CD4-positive, alpha-beta T cell treated with Interleukin-15 for 1 hour (primary cell): ENCODE measurements at regions not wholly inside any gene's neighbourhood (a gene's known extent, or its start where the extent isn't known, plus 50 kb on each side); places are given as distances from the start of the nearest gene placed in this dataset.

ENCODE experiments used
- DNase-seq: peaks from one replicate; pipeline ENCODE4 v3.0.0-alpha.2; 2020

DNA sequence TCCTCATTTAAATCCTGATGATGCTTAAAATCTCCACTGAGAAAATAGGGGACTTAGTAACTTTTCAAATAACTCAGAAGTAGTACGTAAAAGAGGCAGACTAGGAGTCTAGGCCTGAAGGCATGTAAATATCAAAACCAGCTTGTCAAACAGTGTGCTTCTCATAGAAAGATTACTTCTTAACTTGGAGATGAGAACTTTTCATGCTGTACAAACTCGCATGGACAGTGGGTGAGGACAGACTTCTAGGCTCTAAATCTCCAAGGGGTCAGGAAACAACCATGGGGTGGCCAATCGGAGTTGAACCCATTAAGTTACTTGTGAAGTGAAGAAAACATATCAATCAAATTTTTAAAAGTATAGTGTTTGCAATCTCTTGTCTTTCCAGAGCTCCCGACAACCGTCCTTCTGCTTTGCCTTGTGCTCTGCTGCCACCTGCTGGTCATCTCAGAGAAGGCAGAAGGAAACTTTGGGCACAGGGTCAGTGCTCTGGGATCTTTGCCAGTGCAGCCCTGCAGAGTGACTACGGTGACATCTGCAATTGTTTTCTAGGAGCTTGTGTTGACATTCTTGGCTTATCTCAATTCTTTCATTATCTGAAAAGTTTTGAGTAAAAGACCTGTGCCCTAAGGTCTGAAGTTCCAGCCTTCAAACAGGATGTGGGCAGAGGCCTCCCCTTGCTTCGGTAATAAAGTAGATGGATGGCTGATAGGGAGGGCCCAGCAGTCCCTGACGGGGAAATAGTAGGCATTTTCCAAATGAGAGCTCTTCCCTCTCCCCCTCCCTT, 105.1 kb upstream of the PDE4B start:
- DNase-seq, result peak; percentile 66

DNA sequence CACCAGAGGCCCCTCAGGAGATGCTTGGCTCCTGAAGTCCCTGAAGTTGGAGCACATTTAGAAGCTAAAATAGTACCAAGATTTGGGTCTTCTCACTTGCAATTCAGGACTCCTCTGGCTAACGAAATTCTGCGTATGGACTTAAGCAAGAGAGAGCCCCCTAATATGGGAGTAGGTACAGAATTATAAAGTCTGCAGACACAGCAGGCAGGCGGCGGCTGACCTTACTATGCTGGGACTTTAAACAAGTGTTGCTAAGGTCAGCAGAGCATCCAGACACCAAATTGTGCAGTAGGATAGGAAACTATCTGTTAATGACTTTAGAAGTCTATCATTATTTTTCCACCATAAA, 104.5 kb upstream of the PDE4B start:
- no peak for DNase-seq

DNA sequence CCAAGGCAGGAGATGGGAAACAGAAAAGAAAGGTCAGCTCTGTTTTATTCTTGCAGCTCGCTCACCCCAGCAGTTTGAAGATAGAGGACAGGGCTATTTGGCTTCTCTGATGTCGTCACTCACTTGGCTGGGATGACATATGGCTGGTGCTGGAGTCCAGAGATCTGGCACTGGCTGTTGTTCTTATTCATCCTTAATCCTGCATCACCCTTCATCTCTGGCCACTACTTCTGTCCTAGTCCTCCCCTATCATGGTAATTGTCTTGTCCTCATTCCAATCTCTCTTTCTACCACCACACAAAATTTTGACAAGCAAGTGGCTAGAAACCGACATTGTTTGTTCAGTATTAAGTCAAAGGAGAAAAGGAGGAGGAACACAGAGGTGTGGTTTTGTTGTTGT, 103.8 kb upstream of the PDE4B start:
- no peak for DNase-seq

DNA sequence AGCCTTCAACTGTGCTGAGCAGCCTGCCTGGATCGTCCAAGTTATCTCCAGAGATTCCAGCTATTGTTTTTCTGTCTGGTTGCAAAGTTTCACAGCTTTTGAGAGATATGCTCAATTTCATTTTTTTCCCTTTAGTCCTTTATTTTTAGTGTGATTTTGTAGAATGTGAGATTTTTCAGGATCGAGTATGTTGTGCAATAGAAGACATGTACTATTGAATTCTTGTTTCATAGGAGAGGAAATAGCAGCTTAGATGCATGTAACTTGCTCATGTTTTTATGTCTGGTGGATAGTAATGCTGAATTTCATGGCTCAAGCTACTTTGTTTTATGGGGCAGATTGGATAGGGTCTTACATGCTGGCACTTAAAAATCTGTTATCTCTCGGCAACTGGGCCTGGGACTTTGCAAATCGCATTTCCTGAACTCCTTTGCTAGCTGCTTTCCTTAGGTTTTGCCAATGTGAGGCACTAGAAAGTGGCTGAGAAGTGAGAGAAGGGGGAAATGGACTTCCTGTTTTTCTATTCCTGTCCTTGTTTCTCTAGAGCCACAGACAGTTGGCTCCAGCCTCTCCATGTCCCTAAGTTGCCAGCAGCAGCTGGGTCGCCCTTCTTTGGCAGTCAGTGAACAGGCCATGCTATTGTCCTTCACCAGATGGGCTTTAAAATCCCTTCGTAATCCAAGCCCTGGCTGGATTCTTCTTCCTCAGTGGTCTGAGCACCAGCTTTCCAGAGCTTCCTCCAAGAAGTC, 101.4 kb upstream of the PDE4B start:
- DNase-seq, result no peak

DNA sequence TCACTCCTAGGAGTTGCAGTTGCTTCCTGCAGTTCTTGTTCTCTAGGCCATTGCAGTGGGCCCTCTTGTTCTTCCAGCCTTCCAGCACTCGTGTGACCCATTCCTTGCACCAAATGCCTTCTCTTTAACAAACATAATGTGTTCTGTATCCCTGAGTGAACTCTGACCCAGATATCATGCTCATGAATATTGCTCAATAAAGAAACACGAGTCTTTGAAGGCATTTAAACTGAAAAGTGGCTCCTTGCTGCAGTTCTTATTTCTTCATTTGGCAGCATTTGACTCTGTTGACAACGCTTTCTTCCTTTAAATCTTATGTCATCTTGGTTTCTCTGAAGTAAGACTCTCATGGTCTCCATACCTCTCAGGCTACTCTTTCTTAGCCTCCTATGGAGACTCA, 100.7 kb upstream of the PDE4B start:
- DNase-seq, result no peak

DNA sequence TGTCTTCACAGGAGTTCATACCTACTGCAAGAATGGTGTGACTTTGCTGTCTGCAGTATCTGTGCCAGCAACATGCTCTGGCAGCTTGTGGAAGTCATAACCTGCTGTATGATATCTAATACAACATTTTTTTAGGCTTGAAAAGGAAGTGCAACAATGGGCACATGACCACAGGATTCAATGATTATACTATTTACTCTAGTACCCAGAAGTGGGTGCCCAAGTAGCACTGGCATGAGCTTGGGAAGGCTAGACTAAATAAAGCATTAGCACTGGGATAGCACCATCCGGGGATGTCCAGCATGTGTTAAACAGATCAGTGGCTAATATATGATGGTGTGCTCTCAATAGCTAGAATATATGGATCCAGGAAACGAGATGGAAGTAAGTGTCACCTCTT, 98.6 kb upstream of the PDE4B start:
- DNase-seq, result no peak

DNA sequence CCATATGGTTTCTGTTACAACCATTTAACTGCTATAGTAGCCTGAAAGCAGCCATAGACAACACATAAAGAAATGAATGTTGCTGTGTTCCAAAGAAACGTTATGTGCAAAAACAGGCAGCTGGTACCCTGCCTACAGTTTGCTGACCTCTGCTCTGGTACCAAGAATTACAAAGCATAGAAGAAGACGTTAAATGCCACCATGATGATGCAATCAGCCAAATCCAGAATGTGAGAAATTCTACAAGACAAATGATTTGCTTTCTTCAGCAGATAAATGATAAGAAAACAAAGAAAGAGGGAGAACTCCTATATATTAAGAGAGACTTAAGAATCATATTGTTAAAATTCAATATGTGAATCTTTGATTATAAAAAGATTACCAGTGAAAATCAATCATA, 97.8 kb upstream of the PDE4B start:
- DNase-seq, result no peak

DNA sequence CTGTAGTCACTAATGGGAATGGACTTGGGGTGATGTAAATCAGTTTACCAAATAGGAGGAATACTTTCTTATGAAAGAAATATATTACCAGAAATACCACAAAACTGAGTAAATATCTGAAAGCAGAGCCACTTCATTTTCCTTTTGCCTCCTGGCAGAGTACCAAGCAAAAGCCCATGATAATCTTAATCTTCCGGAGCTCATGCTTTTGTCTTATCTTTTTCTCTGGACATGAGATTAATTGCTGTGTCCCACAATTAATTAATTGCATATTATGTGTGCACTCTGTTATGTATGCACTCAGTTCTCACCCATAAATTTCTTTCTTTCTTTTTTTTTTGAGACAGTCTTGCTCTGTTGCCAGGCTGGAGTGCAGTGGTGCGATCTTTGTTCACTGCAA, 94.1 kb upstream of the PDE4B start:
- DNase-seq, result no peak

DNA sequence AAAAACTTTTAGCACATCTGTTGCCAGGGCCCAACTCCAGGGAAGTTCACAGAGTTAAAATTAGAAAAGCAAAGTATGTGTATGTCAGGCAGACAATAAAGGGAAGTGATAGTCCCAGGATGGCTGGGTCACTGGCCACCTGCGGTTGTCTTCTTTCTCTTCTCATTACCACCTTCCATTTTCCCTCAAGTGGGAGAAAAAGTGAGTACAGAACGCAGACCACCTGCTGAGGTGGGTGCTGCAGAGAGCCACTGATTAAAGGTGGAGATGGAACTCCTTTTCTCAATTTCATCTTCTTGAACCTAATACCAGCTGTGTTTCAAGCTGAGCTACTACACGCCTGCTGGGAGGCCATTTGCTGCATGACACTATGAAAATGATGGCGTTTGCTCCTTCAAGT, 88.8 kb upstream of the PDE4B start:
- no peak for DNase-seq

DNA sequence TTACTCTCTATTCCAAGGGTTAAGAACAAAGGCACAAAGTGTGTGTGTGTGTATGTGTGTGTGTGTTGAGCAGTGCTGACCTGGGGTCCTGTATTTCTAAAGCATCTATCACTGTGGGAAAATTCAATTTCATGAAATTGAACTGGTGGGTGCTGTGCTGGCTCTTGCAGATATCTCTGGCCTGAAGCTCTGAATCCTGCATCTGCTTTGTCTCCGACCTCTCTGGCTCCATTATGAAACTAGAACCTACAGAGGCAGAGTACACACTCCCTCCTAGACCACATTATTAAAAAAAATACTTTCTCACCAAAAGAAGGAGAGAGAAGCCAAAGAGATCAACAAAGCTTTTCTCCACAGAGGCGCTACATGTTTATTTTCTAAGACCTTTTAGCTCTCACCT, 88.4 kb upstream of the PDE4B start:
- DNase-seq, result no peak

DNA sequence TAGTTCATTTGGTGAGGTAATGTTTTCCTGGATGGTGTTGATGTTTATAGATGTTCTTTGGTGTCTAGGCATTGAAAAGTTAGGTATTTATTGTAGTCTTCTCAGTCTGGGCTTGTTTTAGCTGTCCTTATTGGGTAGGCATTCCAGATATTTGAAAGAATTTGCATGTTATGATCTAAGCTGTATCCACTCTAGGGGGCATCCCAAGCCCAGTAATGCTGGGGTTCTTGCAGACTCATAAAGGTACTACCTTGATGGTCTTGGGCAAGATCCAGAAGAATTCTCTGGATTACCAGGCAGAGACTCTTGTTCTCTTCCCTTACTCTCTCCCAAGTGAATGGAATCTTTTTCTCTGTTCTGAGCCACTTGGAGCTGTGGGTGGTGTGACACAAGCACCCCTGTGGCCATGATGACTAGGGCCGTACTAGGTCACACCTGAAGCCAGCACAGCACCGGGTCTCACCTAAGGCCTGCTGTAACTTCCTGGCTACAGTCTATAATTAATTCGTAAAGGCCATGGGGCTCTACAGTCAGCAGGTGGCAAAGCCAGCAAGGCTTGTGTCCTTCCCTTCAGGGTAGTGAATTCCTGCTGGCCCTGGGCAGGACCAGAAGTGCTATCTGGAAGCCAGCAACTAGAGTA, 74.8 kb upstream of the PDE4B start:
- DNase-seq, result no peak

DNA sequence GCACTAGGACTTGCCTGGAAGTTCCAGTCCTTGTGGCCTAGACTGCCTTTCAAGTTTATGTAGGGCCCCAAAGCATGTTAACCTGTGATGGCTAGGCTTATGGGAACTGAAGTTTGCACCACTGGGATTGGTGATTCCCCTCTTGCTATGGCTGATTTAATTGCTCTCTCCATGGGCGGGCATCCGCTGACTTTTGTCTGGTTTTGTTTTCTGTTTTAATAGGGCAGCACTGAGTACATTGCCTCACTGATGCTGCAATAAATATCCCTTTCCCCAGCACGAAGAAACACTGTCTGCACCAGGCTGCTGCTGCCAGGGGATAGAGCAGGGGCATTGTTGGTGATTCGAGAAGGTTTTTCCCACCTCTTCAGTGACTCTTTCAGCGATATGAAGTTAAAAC, 73.3 kb upstream of the PDE4B start:
- DNase-seq, result no peak

DNA sequence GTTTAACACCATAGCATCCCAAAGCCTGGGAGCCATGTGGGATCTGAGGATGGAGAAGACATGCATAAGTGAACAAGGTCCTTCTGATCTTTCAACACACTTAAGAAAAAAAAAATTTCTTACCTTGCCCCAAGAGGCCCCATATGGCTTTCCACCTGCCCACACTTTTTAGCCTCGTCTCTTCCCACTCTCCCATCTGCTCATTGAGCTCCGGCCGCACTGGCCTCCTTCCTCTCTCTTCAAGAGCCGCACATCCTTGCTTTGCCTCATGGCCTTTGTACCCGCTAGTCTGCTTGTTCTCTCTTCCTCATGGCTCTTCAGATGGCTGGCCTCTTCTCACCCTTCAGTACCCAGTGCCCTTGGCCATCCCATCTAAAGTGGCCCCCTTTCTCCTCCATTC, 70.2 kb upstream of the PDE4B start:
- DNase-seq, result no peak

DNA sequence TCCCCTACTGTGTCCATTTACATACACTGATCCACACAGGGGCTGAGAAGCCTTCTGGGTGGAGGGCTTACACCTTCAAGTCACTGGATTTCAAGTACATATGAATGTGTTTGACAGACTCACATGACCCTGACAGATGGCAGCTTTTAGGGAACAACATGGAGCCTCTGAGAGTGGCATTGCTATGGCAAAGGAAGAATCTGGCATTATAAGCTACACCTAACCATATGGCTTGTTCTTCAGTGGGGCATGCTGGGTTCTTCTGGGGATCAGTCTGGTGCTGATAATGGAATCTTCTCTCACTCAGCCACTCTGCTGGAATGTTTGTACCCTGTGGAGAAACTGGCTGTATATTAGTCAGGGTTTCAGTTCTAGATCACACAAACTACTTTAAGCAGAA, 68.5 kb upstream of the PDE4B start:
- DNase-seq, result no peak

DNA sequence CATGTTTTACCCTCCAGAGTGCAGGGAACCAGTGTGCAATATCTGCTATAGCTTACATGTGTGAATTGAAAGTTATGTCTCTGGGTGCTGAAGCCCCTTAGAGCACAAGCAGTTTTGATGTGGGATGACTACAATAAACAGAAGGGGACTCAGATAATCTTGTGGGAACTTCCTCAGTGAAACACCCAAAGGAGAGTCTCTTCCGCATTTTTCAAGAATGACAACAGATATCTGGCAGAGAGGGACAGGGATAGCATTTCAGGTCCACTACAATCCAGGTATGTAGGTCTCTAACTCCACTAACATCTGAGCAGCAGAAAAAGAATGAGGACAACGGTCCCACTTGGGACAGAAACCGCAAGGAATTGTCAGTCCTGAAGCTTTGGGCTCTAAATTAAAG, 67.6 kb upstream of the PDE4B start:
- DNase-seq, result no peak

DNA sequence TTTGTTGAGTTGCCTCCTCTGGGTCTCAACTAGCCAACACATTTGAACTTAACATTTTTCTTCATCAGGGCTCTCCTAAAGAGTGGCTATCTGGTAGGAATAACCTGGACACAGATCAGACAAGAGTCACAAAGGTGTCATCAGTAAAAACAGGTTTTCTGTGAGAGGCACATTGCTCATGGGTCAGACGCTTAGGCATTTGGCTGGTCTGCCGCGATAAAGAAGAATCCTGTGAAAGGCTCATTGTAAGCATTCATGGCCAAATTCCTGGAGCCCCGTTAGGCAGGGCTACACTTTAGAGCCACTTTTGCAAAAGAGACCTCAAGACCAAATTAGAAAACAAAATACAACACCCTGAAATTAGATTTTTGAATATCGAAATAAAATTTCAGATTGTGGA, 64.2 kb upstream of the PDE4B start:
- DNase-seq, result no peak

DNA sequence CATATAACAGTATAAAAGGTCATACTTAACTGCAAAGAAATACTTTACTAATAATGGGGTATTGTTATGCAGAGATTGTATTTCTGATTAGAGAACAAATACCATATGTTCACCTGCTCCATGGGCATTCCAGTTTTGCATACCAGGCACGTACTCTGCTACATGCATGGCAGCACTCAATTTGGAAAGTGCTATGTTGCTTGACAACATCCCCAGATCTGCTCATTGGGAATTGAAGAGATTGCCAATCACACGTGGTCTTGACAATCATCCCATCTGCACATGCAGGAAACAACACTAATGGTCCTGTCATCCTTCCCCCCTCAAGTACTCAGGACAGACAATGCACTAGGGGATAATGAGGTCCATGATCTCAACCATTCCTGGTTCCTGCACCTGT, 63.4 kb upstream of the PDE4B start:
- no peak for DNase-seq

DNA sequence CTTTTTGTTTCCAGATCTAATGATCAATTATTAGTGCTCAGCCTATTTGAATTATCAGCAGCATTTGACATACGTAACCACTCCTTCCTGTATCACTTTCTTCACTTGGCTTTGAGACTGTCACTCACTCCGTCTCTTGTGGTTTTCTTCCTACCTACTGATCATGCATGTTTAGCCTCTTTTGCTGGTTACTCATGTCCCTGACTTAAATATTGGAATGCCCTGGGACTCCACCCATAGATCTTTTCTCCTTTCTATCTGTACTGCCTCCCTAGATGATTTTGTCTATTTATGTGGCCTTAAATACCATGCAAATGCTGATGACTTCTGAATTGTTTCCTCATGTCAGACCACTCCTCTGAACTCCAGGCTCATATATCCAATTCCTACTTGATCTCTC, 57.7 kb upstream of the PDE4B start:
- no peak for DNase-seq

DNA sequence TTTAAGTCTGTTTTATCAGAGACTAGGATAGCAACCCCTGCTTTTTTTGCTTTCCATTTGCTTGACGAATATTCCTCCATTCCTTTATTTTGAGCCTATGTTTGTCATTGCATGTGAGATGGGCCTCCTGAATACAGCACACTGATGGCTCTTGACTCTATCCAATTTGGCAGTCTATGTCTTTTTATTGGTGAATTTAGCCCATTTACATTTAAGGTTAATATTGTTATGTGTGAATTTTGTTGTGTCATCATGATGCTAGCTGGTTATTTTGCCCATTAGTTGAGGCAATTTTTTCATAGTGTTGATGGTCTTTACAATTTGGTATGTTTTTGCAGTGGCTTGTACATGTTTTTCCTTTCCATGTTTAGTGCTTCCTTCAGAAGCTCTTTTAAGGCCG, 50.7 kb upstream of the PDE4B start:
- DNase-seq, result no peak
